ENCODE measurements at regions not wholly inside any gene's neighbourhood (a gene's known extent, or its start where the extent isn't known, plus 50 kb on each side); places are given as distances from the start of the nearest gene placed in this dataset.

- no peak overlapping the region for H3K4me3 Mint-ChIP-seq
- no peaks in the 10 kb centered on the region for H3K9me3 Mint-ChIP-seq
- CTCF ChIA-PET = no interaction called here
- H3K36me3 Mint-ChIP-seq (ENCODE audit: low read depth) = no peaks in the 10 kb centered on the region
- no peaks in the 10 kb centered on the region for H3K4me1 Mint-ChIP-seq (ENCODE audit: low read depth)
- peaks cover 6% of the 10 kb centered on the region for H3K27me3 Mint-ChIP-seq
- TF ChIP-seq, protein P1, sequence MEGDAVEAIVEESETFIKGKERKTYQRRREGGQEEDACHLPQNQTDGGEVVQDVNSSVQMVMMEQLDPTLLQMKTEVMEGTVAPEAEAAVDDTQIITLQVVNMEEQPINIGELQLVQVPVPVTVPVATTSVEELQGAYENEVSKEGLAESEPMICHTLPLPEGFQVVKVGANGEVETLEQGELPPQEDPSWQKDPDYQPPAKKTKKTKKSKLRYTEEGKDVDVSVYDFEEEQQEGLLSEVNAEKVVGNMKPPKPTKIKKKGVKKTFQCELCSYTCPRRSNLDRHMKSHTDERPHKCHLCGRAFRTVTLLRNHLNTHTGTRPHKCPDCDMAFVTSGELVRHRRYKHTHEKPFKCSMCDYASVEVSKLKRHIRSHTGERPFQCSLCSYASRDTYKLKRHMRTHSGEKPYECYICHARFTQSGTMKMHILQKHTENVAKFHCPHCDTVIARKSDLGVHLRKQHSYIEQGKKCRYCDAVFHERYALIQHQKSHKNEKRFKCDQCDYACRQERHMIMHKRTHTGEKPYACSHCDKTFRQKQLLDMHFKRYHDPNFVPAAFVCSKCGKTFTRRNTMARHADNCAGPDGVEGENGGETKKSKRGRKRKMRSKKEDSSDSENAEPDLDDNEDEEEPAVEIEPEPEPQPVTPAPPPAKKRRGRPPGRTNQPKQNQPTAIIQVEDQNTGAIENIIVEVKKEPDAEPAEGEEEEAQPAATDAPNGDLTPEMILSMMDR (IDR thresholded peaks at IDR 0.05) = no peak
- POLR2A ChIA-PET = no interaction called here
- no peak for ATAC-seq
- intact Hi-C loops (cut with micrococcal nuclease) = no loop called here
- DNase-seq = no peak
- H3K27ac Mint-ChIP-seq = no peak overlapping the region
Measured at GRCh38 chr12:24688601-24689000, 260.3 kb downstream of the BCAT1 start.

DNA sequence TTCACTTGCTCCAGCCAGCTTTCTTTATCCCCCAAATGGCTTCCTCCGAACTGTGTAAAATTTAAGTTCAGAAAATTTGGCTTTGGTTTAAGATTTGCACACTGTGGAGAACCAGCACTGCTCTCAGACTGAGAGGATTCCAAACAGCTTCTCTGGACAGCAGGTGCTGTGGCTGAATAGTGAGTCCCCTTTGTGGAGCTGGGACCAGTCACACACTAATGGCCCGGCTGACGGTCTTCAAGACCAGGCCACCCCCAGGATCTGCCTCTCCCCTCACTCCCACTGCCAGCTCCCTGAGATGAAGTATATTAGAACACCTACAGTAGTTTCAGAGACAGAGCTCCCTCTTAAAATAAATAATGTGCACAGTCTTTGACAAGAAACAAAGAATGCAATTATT is 267.3 kb downstream of the BCAT1 start:
- CTCF ChIA-PET = no interaction called here

DNA sequence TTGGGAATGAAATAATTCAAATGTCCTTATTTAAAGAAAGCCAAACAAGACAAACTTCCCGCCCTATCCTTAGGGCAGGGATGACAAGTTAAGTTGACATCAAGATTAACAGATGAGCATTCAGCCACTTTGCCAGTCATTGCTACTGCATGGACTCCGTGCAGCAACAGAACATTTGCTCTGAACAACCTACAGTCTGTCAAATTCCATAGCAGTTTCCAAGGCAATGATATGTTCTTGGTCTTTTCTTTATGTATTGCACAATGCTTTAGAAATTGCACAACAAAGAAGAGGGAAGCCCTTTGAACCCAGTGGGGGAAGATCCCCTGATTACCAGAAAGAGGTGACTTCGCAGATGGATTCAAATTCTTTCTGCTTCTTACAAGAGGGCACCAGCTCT is 269.8 kb downstream of the BCAT1 start:
- Mint-ChIP-seq H3K36me3 (ENCODE audit: low read depth) (no peaks in the 10 kb centered on the region), H3K9me3 (no peaks in the 10 kb centered on the region), H3K4me3 (no peak overlapping the region), H3K4me1 (ENCODE audit: low read depth) (no peaks in the 10 kb centered on the region), H3K27ac (no peak overlapping the region), H3K27me3 (no peaks in the 10 kb centered on the region)
- intact Hi-C loops (cut with micrococcal nuclease) = no loop called here
- POLR2A ChIA-PET = no interaction called here
- ATAC-seq (no peak), DNase-seq (no peak)
- TF ChIP-seq, protein P1 (IDR thresholded peaks at IDR 0.05) = no peak
- CTCF ChIA-PET = no interaction called here

More for the DNA sequence above, 267.3 kb downstream of the BCAT1 start:
- Mint-ChIP-seq H3K4me3 (no peak overlapping the region), H3K27ac (no peak overlapping the region), H3K4me1 (ENCODE audit: low read depth) (no peaks in the 10 kb centered on the region), H3K27me3 (no peaks in the 10 kb centered on the region), H3K9me3 (no peaks in the 10 kb centered on the region), H3K36me3 (ENCODE audit: low read depth) (no peaks in the 10 kb centered on the region)
- ATAC-seq (no peak), DNase-seq (no peak)
- intact Hi-C loops (cut with micrococcal nuclease) = no loop called here
- TF ChIP-seq, protein P1 (IDR thresholded peaks at IDR 0.05) = no peak
- POLR2A ChIA-PET = no interaction called here

- Mint-ChIP-seq H3K4me1 (ENCODE audit: low read depth) (no peaks in the 10 kb centered on the region), H3K4me3 (no peak overlapping the region), H3K36me3 (ENCODE audit: low read depth) (no peaks in the 10 kb centered on the region), H3K9me3 (no peaks in the 10 kb centered on the region), H3K27ac (no peak overlapping the region), H3K27me3 (no peaks in the 10 kb centered on the region)
- TF ChIP-seq, protein P1 (IDR thresholded peaks at IDR 0.05) = no peak
- ATAC-seq = no peak
- intact Hi-C loops (cut with micrococcal nuclease) = no loop called here
- ChIA-PET POLR2A (no interaction called here), CTCF (no interaction called here)
- DNase-seq = no peak
Measured at GRCh38 chr12:24678436-24678835, 270.5 kb downstream of the BCAT1 start.

DNA sequence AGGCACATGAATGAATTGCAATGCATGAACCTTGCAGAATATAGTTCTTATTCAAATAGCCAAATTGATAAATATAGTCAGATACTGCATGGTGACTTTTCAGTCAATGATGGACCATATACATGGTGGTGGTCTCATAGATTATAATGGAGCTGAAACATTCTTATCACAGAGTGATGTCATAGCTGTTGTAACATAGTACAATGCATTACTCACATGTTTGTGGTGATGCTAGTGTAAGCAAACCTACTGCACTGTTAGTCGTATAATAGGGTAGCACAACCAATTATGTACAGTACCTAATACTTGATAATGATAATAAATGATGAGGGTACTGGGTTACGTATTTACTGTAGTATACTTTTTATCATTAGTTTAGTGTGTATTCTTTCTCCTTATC is 280.3 kb downstream of the BCAT1 start:
- CTCF ChIA-PET = interaction anchor here (0.9 kb wide), 1 partner anchor 29 kb away, joined by 3 read pairs; no protein-coding TSS in a partner anchor
- intact Hi-C loops (cut with micrococcal nuclease) = no loop called here
- H3K9me3 Mint-ChIP-seq = no peaks in the 10 kb centered on the region
- no peaks in the 10 kb centered on the region for H3K27me3 Mint-ChIP-seq
- POLR2A ChIA-PET = no interaction called here
- H3K27ac Mint-ChIP-seq = no peak overlapping the region
- no peaks in the 10 kb centered on the region for H3K4me1 Mint-ChIP-seq (ENCODE audit: low read depth)
- ATAC-seq (no peak), DNase-seq (no peak)
- TF ChIP-seq, protein P1 (IDR thresholded peaks at IDR 0.05) = no peak
- H3K36me3 Mint-ChIP-seq (ENCODE audit: low read depth) = no peaks in the 10 kb centered on the region
- H3K4me3 Mint-ChIP-seq = no peak overlapping the region
